ENCODE measurements at regions not wholly inside any gene's neighbourhood (a gene's known extent, or its start where the extent isn't known, plus 50 kb on each side); places are given as distances from the start of the nearest gene placed in this dataset.

- DNase-seq = no peak
Observed at GRCh38 chr1:185645162-185645640, 89.0 kb upstream of the HMCN1 start.

GRCh38 chr1:185644531-185644930 is 89.7 kb upstream of the HMCN1 start:
- DNase-seq = no peak

GRCh38 chr1:185636848-185637247 is 97.3 kb upstream of the HMCN1 start:
- no peak for DNase-seq

- DNase-seq = no peak
Observed at GRCh38 chr1:185634704-185635103, 99.5 kb upstream of the HMCN1 start.

- no peak for DNase-seq
Observed at GRCh38 chr1:185632659-185633423, 101.3 kb upstream of the HMCN1 start.

GRCh38 chr1:185631843-185632242 is 102.3 kb upstream of the HMCN1 start:
- DNase-seq = no peak

- DNase-seq = no peak
Observed at GRCh38 chr1:185627761-185628501, 106.3 kb upstream of the HMCN1 start.

GRCh38 chr1:185627171-185627570 is 107.0 kb upstream of the HMCN1 start:
- no peak for DNase-seq

- DNase-seq = no peak
Observed at GRCh38 chr1:185626344-185626743, 107.8 kb upstream of the HMCN1 start.

- no peak for DNase-seq
Observed at GRCh38 chr1:185610954-185611353, 123.2 kb upstream of the HMCN1 start.

GRCh38 chr1:185608177-185608576 is 126.0 kb upstream of the HMCN1 start:
- DNase-seq = no peak

GRCh38 chr1:185603158-185603557 is 131.0 kb upstream of the HMCN1 start:
- DNase-seq = no peak

- no peak for DNase-seq
Observed at GRCh38 chr1:185601189-185601588, 133.0 kb upstream of the HMCN1 start.

- no peak for DNase-seq
Observed at GRCh38 chr1:185600641-185601040, 133.6 kb upstream of the HMCN1 start.

- no peak for DNase-seq
Observed at GRCh38 chr1:185598332-185598731, 135.9 kb upstream of the HMCN1 start.

GRCh38 chr1:185595835-185596667 is 138.1 kb upstream of the HMCN1 start:
- DNase-seq = no peak

- no peak for DNase-seq
Observed at GRCh38 chr1:185594786-185595410, 139.3 kb upstream of the HMCN1 start.

- no peak for DNase-seq
Observed at GRCh38 chr1:185593271-185593670, 140.9 kb upstream of the HMCN1 start.

- no peak for DNase-seq
Observed at GRCh38 chr1:185585770-185586169, 148.4 kb upstream of the HMCN1 start.

- DNase-seq = no peak
Observed at GRCh38 chr1:185581961-185582725, 152.0 kb upstream of the HMCN1 start.

- no peak for DNase-seq
Observed at GRCh38 chr1:185581020-185581419, 153.2 kb upstream of the HMCN1 start.

- DNase-seq = no peak
Observed at GRCh38 chr1:185578293-185578692, 155.9 kb upstream of the HMCN1 start.
